ENCODE measurements at regions not wholly inside any gene's neighbourhood (a gene's known extent, or its start where the extent isn't known, plus 50 kb on each side); places are given as distances from the start of the nearest gene placed in this dataset.
"Not testable (repeated sequence)": the region's sequence is repeated elsewhere in the genome, so short reads cannot be mapped to it uniquely, and the experiment has no call there.

DNA sequence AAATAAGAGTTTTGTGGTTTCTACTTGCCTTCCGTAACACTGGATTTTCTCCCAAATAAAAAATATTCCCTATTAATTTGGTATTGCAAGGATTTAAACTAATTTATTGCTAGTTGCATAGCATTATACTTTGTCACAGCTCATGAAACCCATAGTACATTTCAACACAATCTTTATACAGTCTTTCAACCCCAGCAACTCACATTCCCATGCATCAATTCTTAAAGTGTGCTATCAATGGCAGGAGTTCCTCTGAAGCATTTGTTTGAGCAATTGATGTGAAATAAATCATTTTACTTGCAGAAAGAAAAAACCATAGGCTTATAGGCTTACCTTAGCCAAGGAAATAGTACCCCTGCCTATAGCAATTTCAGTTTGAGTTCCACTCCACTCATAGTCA lies 251.9 kb downstream of the PAPSS1 start:
- DNase-seq, result no peak

GRCh38 chr4:107467461-107467860 lies 252.6 kb downstream of the PAPSS1 start:
- DNase-seq, result no peak

DNA sequence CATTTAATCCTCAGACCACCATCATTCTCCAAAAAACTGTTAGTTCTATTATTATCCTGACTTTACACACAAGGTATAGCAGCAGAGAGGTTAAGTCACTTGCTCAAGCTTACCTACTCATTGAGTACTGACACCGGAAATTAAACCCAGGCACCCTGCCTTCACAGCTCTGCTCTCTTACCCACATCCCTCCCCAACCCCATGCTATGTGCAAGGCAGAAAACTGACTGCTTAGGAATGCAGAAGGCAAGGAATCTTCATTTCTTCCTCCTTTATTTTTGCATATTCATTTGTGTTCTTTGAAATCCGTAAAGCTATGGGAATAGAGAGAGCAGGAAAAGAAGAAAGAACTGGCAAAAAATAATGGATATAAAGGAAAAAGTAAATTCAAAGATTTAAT lies 261.8 kb downstream of the PAPSS1 start:
- no peak for DNase-seq

GRCh38 chr4:107453987-107454386 lies 266.0 kb downstream of the PAPSS1 start:
- no peak for DNase-seq

DNA sequence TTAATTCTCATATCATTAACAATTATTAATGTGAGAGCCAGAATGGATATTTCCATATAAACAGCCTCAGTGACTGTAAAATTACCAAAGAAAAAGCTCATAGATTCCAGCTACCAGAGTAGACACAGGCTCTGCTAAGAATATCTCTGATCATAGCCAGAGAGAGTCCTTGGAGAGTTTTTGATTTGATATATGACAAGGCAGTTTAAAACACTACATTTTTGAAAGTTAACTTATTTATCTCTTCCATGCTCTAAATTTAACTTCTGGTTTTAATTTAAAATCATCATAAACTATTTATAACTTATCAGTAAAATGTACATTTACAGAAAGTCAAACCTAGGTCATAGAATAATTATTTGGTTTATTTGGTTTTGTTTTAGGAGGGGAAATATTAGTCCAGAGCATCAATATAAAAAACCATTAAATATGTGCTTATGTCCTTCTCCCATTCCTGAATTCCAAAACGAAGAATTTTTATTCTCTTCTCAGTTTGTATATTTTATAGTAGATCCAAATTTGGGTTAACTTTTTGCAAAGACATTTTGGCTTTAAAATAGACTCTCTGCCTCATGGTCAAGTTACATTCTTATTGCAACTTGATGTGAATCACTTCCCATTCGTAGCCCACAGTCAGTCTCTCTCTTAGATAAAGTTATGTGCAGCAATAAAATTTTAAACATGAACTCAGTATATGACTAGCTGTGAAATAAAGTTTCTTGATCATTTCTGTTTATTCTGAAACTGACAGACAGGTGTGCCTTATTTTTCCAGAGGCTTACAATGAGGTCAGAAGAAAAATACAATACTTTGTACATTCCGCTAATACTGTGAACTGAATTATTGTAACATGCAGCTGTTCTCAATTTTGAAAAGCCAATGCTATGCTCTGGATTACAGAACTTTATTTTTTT lies 267.1 kb downstream of the PAPSS1 start:
- no peak for DNase-seq

- DNase-seq, result no peak
These were observed 270.2 kb downstream of the PAPSS1 start for GRCh38 chr4:107449611-107450369.

DNA sequence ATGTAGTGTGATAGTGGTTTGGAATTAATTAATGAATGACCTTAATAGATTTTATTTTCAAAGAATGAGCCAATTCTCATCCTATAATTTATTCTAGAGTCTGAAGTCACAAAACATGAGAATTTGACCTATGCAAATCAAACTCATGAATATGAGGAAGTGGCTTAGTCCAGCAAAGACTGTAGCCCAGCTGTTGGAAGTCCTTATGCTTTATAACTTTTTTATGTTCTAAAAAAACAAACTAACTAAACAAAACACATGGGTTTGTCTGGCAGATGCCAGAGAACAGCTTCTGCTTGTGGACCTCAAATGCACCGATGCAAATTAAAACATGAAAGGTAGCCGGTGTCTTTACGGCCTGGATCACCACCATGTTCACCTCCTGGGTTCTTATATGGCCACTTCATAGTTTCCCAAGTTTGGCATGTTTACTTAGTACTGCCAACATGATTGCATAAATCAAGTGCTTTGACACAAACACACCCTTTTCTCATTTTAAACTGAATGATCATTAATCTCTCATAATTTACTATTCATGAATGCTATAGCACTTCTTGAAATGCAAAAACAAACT lies 277.4 kb downstream of the PAPSS1 start:
- no peak for DNase-seq

DNA sequence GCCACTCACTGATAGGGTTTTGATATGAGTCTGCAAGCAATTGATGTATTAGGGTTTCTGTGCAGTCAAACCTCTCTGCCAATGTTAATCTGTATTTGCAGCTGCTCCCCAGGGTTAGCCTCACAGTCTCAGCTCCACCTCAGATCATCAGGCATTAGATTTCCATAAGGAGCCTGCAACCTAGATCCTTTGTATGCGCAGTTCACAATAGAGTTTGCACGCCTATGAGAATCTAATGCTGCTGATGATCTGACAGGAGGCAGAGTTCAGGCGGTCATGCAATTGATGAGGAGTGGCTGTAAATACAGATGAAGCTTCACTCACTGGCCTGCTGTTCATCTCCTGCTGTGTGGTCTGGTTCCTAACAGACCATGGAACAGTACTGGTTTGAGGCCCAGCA lies 280.6 kb downstream of the PAPSS1 start:
- DNase-seq, result no peak

GRCh38 chr4:107436471-107436870 lies 283.6 kb downstream of the PAPSS1 start:
- DNase-seq, result not testable (repeated sequence)

DNA sequence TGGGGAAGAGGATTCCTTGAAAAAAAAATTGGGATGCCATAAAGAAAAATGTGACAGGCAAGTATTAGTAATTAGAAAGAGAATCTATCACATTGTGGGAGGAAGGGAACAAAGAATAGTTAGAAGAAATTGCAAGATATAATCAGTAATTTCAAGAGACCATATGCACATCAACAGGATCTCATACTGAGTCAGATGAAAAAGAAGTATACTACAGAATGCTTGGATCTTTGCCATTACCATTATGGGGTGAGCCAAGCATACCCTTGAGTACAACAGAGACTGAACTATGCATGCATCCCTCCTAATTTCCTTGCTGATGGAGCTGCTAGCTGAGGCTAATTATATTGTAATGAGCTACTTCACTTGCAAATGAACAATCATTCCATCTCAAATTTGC lies 287.6 kb downstream of the PAPSS1 start:
- no peak for DNase-seq

DNA sequence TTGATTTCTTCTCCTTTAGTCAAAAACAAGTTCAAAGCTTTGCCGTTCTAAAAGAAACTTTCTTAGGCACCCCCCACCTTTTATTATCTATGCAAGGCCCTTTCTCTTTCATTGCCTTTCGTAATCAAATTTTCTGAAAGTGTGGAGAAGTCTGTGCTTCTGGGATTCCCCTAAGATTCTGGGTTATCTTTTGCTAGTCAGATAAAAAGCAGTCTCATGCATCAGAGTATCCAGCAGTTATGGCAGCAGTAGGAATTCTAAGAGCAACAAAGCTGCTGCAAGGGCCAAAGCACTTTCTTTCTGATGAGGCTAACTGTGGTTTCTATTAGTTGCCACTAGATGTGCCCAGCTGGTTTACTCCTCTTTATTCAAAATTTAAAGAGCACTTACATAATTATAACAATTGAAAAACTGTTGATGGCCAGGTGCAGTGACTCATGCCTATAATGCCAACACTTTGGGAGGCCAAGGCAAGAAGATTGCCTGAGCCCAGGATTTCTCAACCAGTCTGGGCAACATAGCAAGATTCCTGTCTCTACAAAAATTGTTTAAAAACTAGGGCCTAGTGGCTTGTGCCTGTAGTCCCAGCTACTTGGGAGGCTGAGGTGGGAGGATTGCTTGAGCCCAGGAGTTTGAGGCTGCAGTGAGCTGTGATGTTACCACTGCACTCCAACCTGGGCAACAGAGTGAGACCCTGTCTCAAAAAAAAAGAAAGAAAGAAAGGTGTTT lies 296.2 kb downstream of the PAPSS1 start:
- DNase-seq, result no peak

DNA sequence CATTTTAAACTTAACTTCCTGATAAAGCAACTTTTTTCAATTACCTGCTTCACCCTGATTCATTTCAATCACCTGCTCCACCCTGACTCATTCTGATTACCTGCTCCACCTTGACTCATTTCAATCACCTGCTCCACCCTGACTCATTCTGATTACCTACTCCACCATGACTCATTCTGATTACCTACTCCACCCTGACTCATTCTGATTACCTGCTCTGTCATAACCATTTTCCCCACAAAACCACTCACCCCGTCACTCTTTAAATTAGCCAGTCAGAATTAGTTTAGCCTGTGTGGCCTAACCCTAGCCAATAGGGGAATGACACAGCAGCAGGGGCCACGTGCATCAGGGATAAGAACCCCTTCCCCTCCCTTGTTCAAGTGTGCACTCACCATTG lies 300.5 kb downstream of the PAPSS1 start:
- DNase-seq, result not testable (repeated sequence)

DNA sequence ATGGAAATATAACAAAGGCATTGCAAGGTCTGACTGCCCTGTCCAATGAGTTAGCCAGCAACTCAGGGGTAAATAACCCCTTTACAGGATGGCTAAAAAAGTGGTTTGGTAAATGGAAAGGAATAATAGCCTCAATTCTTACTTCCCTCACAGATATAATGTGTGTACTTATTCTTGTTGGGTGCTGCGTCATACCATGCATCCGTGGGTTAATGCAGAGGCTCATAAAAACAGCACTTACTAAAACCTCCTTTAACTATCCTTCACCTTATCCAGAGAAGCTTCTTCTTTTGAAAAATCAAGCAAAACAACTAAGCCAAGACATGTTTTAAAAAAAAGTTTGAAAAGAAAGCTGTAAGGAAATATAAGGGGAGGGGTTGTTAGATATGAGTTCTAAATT lies 301.0 kb downstream of the PAPSS1 start:
- no peak for DNase-seq

GRCh38 chr4:107415490-107415889 lies 304.5 kb downstream of the PAPSS1 start:
- not testable (repeated sequence) for DNase-seq

GRCh38 chr4:107409872-107410271 lies 310.2 kb downstream of the PAPSS1 start:
- not testable (repeated sequence) for DNase-seq

DNA sequence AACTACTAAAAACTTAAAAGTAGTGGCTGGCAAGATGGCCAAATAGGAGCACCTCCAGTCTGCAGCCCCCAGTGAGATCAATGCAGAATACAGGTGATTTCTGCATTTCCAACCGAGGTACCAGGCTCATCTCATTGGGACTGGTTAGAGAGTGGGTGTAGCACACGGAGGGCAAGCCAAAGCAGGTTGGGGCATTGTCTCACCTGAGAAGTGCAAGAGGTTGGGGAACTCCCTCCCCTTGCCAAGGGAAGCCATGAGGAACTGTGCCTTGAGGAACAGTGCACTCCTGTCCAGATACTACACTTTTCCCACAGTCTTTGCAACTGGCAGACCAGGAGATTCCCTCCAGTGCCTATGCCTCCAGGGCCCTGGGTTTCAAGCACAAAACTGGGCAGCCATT lies 311.1 kb downstream of the PAPSS1 start:
- DNase-seq, result no peak

GRCh38 chr4:107404591-107405300 lies 315.3 kb downstream of the PAPSS1 start:
- DNase-seq, result no peak

GRCh38 chr4:107402291-107402690 lies 317.7 kb downstream of the PAPSS1 start:
- no peak for DNase-seq

- DNase-seq, result no peak
These were observed 327.1 kb downstream of the PAPSS1 start for GRCh38 chr4:107392951-107393350.

- DNase-seq, result no peak
These were observed 327.7 kb downstream of the PAPSS1 start for GRCh38 chr4:107392380-107392779.

DNA sequence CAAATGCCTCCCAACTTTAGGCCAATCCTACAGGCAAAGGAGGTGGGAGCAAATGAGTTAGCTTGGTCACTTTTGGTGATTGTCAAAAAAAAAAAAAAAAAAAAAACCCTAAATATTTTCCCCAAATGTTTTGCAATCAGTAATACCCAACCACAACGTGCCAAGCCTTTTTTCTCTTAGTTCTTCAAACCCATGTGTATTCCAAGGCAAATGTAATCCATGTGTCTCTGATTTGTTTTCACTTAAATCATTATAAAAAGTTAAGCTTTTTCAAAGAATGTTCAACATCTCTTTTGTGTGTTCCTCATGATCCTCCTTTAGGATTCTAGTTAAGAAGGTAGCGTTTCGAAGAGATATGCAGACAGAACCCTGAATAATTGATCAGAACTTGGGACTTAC lies 328.4 kb downstream of the PAPSS1 start:
- DNase-seq, result no peak

GRCh38 chr4:107391009-107391629 lies 328.9 kb downstream of the PAPSS1 start:
- no peak for DNase-seq

All from NCI-H2081 treated with DMSO at 0.1 percent for 48 hours (cell line).